Urothelium cell line (cell line): ENCODE measurements at regions not wholly inside any gene's neighbourhood (a gene's known extent, or its start where the extent isn't known, plus 50 kb on each side); places are given as distances from the start of the nearest gene placed in this dataset.

Experiments used
- DNase-seq: peaks from one replicate; pipeline ENCODE4 v3.0.0; 2011; ENCODE audit warnings: low spot score, mixed read lengths
- FAIRE-seq: peaks from 2 replicates; lab custom pipeline; 2011; peaks lifted over from hg19 to GRCh38; lab: Jason Lieb, UNC

- DNase-seq = no peak
- no peak for FAIRE-seq
These were observed 409.5 kb upstream of the MEF2C start for GRCh38 chr5:89292487-89292886.

- FAIRE-seq (no peak), DNase-seq (no peak)
These were observed 406.6 kb upstream of the MEF2C start for GRCh38 chr5:89289604-89290003.

GRCh38 chr5:89287964-89288363 lies 405.0 kb upstream of the MEF2C start:
- FAIRE-seq (no peak), DNase-seq (no peak)

GRCh38 chr5:89286320-89286719 lies 403.3 kb upstream of the MEF2C start:
- no peak for FAIRE-seq
- no peak for DNase-seq

- DNase-seq (no peak), FAIRE-seq (no peak)
These were observed 400.9 kb upstream of the MEF2C start for GRCh38 chr5:89283728-89284493.

GRCh38 chr5:89282554-89283510 lies 399.8 kb upstream of the MEF2C start:
- FAIRE-seq = no peak
- peak; percentile 62 for DNase-seq

- FAIRE-seq (no peak), DNase-seq (no peak)
These were observed 399.0 kb upstream of the MEF2C start for GRCh38 chr5:89281766-89282553.

GRCh38 chr5:89281211-89281610 lies 398.2 kb upstream of the MEF2C start:
- no peak for DNase-seq
- FAIRE-seq = no peak

- no peak for DNase-seq
- no peak for FAIRE-seq
These were observed 397.4 kb upstream of the MEF2C start for GRCh38 chr5:89280103-89281037.

GRCh38 chr5:89279391-89280036 lies 396.5 kb upstream of the MEF2C start:
- DNase-seq = no peak
- FAIRE-seq = no peak

GRCh38 chr5:89277816-89278215 lies 394.8 kb upstream of the MEF2C start:
- DNase-seq (peak; percentile 29), FAIRE-seq (no peak)

- DNase-seq (no peak), FAIRE-seq (no peak)
These were observed 393.8 kb upstream of the MEF2C start for GRCh38 chr5:89276566-89277305.

- DNase-seq (no peak), FAIRE-seq (no peak)
These were observed 392.3 kb upstream of the MEF2C start for GRCh38 chr5:89275066-89275855.

- no peak for DNase-seq
- FAIRE-seq = no peak
These were observed 390.3 kb upstream of the MEF2C start for GRCh38 chr5:89273289-89273688.

- no peak for FAIRE-seq
These were observed 387.9 kb upstream of the MEF2C start for GRCh38 chr5:89270901-89271300.

GRCh38 chr5:89269721-89270120 lies 386.7 kb upstream of the MEF2C start:
- FAIRE-seq (no peak), DNase-seq (no peak)

More at GRCh38 chr5:89270901-89271300, 387.9 kb upstream of the MEF2C start:
- no peak for DNase-seq

- DNase-seq = no peak
- no peak for FAIRE-seq
These were observed 385.5 kb upstream of the MEF2C start for GRCh38 chr5:89268460-89268859.

GRCh38 chr5:89267788-89268187 lies 384.8 kb upstream of the MEF2C start:
- FAIRE-seq (no peak), DNase-seq (no peak)
